SK-N-MC (cell line): ENCODE measurements at regions not wholly inside any gene's neighbourhood (a gene's known extent, or its start where the extent isn't known, plus 50 kb on each side); places are given as distances from the start of the nearest gene placed in this dataset.

ENCODE experiments used
- DNase-seq: peaks from one replicate; pipeline ENCODE4 v3.0.0-alpha.2; 2011; ENCODE audit warnings: low read depth, low spot score
- H3K27ac ChIP-seq: fragments of 200-600 bp; sonication (generic); 2 replicates; pipeline ENCODE4 v1.5.1; 2016; ENCODE audit warnings: mixed run types
- H3K36me3 ChIP-seq: fragments of 200-600 bp; sonication (generic); 2 replicates; pipeline ENCODE4 v1.6.1; 2017; ENCODE audit warnings: antibody characterized with exemption, low read length, mixed read lengths; ENCODE audit not compliant: insufficient read depth
- H3K4me3 ChIP-seq: fragments of 200-600 bp; sonication (generic); 2 replicates; pipeline ENCODE4 v1.5.1; 2016
- H3K9ac ChIP-seq: fragments of 200-600 bp; sonication (generic); 2 replicates; pipeline ENCODE4 v1.8.0; 2017; ENCODE audit warnings: mixed run types, mixed read lengths; ENCODE audit not compliant: insufficient read length
- H3K9me3 ChIP-seq: fragments of 200-600 bp; sonication (generic); 2 replicates; pipeline ENCODE4 v1.6.1; 2017; ENCODE audit warnings: low read depth, mild to moderate bottlenecking, antibody characterized with exemption, low read length, moderate library complexity, mixed read lengths
- EZH2 ChIP-seq: fragments of 200-600 bp; sonication (generic); IDR thresholded peaks from one replicate; pipeline ENCODE4 v1.6.1; 2017; ENCODE audit warnings: antibody characterized with exemption
- FOXP2 ChIP-seq: optimal IDR thresholded peaks from 2 replicates; pipeline ENCODE3; 2011; ENCODE audit warnings: mild to moderate bottlenecking, moderate library complexity; ENCODE audit not compliant: insufficient read depth; ENCODE audit errors: extremely low read length, control extremely low read depth
- POLR2AphosphoS5 ChIP-seq: IDR thresholded peaks from 2 replicates; pipeline ENCODE4 v1.6.1; 2012; ENCODE audit warnings: mild to moderate bottlenecking, low read depth, low read length, borderline replicate concordance

DNA sequence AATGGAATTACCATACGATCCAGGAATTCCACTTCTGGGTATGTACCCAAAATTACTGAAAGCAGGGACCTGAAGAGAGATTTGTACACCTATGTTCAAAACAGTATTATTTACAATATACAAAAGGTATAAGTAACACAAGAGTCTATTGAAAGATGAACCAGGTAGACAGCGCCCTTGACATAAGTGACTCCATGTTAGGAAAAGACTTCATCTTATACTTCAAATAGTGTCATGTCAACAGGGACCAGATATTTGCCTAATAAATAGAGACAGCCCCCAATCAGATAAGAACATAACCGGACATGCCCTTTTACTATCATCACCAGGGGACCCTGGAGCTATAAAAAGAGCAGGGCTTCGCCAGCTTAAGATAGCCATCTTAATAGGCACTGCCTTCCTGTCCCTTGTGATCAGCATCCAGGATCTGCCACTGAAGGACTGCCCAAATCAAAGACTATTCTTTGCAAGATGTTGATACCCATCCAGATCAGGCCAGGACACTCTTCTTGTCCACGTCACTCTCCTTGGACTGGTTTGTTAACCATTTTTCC, 309.0 kb upstream of the SULF2 start:
- Histone ChIP-seq H3K9me3 (no peaks in the 10 kb centered on the region), H3K9ac (no peak overlapping the region), H3K36me3 (no peaks in the 10 kb centered on the region), H3K4me3 (no peak overlapping the region), H3K27ac (no peak overlapping the region)
- DNase-seq: no peak
- no peak for TF ChIP-seq EZH2
- TF ChIP-seq POLR2AphosphoS5: no peak
- no peak for TF ChIP-seq FOXP2

DNA sequence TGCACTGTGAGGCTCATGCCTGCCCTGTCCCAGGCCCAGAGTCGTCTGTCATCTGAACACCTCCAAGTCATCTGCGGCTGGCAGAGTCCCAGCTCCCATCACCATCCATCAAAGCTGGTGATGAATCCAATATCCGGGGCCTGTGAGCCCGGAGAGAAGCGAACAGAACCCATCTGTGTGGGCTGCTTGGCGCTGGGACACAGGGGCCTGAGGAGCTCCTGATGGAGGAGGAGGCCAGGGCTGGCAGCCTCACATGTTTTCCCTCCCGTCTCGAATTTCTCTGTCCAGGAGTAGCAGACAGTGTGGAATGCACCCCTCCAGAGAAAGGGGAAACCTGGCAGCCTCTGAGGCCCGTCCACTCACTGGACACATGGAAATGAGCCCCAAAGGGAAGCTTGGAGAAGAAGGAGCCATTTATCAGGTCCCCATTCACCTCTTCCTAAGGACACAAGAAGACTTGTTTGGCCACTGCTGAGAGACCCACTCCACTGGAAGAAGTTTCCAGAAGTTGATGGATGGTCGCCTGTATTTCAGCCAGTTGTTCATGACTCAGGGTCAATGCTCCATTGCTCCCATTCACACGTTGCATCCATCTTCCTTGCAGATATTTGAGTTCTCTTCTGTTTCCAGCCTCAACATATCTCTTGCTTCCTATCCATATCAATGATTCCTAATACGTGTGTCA, 307.5 kb upstream of the SULF2 start:
- no peaks in the 10 kb centered on the region for H3K9me3 ChIP-seq
- H3K9ac ChIP-seq: no peak overlapping the region
- no peak overlapping the region for H3K27ac ChIP-seq
- no peak for TF ChIP-seq FOXP2
- no peak for TF ChIP-seq EZH2
- no peak for TF ChIP-seq POLR2AphosphoS5
- no peaks in the 10 kb centered on the region for H3K36me3 ChIP-seq
- DNase-seq: no peak
- no peak overlapping the region for H3K4me3 ChIP-seq

GRCh38 chr20:48090784-48091183, 305.5 kb upstream of the SULF2 start:
- no peak for DNase-seq
- H3K9ac ChIP-seq: no peak overlapping the region

DNA sequence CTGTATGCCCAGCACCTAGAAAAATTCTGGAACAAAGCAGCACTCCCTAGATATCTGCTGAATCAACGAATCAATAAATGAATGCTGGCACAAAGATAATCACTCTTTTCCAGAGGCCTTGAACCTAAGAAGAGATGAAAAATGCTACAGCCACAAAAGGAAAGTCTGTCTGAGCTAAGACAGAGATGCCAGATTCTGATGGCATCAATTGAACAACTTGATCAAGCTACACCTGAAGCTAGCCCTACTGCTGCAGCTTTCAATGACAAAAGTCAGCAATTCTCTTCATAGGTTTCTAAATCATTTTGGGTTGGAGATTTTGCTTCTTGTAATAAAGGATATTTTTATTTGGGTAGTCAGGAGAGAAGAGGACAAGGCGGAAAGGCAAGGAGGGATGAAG, 305.0 kb upstream of the SULF2 start:
- H3K4me3 ChIP-seq: no peak overlapping the region

More at GRCh38 chr20:48090784-48091183, 305.5 kb upstream of the SULF2 start:
- Histone ChIP-seq H3K27ac (no peak overlapping the region), H3K36me3 (no peaks in the 10 kb centered on the region), H3K4me3 (no peak overlapping the region), H3K9me3 (no peaks in the 10 kb centered on the region)
- TF ChIP-seq FOXP2 (no peak), POLR2AphosphoS5 (no peak), EZH2 (no peak)

GRCh38 chr20:48080583-48080982, 295.3 kb upstream of the SULF2 start:
- no peak for TF ChIP-seq FOXP2
- TF ChIP-seq POLR2AphosphoS5: no peak
- no peak for TF ChIP-seq EZH2
- no peaks in the 10 kb centered on the region for H3K9me3 ChIP-seq
- no peaks in the 10 kb centered on the region for H3K36me3 ChIP-seq
- no peak overlapping the region for H3K9ac ChIP-seq
- H3K27ac ChIP-seq: no peak overlapping the region
- no peak for DNase-seq
- H3K4me3 ChIP-seq: no peak overlapping the region

More for the DNA sequence above, 305.0 kb upstream of the SULF2 start:
- H3K9me3 ChIP-seq: no peaks in the 10 kb centered on the region
- H3K9ac ChIP-seq: no peak overlapping the region
- no peaks in the 10 kb centered on the region for H3K36me3 ChIP-seq
- TF ChIP-seq EZH2: no peak
- TF ChIP-seq POLR2AphosphoS5: no peak
- TF ChIP-seq FOXP2: no peak
- DNase-seq: no peak
- H3K27ac ChIP-seq: no peak overlapping the region

- no peak overlapping the region for H3K9ac ChIP-seq
- TF ChIP-seq FOXP2 (no peak), EZH2 (no peak), POLR2AphosphoS5 (no peak)
- H3K4me3 ChIP-seq: no peak overlapping the region
Measured at GRCh38 chr20:48079028-48079427, 293.7 kb upstream of the SULF2 start.

DNA sequence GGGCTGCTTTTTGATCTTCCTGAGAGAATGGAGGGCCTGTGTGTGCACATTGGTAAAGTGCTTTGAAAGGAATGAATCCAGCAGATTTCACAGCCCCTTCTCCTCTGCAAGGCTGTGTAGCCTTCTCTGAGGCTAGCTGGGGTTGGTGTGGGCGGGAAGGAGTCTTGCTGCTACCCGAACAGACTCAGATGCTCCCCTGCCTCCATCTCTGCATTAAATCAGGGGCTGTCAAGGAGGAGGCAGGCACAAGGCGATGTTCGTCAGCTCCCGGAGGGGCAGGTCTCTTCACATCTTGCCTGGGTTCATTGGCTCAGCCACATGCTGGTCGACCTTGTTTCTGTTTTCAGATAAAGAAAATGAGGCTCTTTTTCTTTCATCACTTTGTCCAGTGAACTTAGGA, 291.5 kb upstream of the SULF2 start:
- no peak for DNase-seq
- no peak for TF ChIP-seq FOXP2
- no peak for TF ChIP-seq POLR2AphosphoS5
- TF ChIP-seq EZH2: no peak
- Histone ChIP-seq H3K27ac (no peak overlapping the region), H3K36me3 (no peaks in the 10 kb centered on the region), H3K4me3 (no peak overlapping the region), H3K9ac (no peak overlapping the region), H3K9me3 (no peaks in the 10 kb centered on the region)

More at GRCh38 chr20:48079028-48079427, 293.7 kb upstream of the SULF2 start:
- DNase-seq: no peak
- Histone ChIP-seq H3K27ac (no peak overlapping the region), H3K9me3 (no peaks in the 10 kb centered on the region), H3K36me3 (no peaks in the 10 kb centered on the region)

DNA sequence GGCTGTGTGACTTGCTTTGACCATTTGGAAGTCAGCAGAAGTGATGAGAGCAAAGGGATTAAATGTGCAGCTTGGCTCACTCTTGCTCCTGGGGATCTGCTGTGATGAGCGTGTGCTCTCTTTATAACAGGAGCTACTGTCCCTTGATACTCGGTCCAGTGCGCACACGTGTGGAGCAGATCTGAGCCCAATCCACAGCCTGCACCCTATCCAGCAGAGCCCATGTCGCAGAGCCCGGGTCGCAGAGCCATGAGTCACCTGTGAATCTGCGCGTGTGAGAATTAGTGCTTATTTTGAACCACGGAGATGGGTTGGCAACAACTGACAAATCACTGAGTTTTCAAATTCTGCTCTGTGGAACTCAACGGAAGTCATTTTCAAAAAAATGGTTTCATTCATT, 291.0 kb upstream of the SULF2 start:
- no peak overlapping the region for H3K4me3 ChIP-seq
- H3K9ac ChIP-seq: no peak overlapping the region
- no peak overlapping the region for H3K27ac ChIP-seq
- H3K36me3 ChIP-seq: no peaks in the 10 kb centered on the region
- no peak for DNase-seq
- no peaks in the 10 kb centered on the region for H3K9me3 ChIP-seq
- TF ChIP-seq EZH2 (no peak), FOXP2 (no peak), POLR2AphosphoS5 (no peak)
